ENCODE measurements at regions not wholly inside any gene's neighbourhood (a gene's known extent, or its start where the extent isn't known, plus 50 kb on each side); places are given as distances from the start of the nearest gene placed in this dataset.
A peak's percentile ranks its signal among the peaks of the same experiment; 100 is the strongest.

DNA sequence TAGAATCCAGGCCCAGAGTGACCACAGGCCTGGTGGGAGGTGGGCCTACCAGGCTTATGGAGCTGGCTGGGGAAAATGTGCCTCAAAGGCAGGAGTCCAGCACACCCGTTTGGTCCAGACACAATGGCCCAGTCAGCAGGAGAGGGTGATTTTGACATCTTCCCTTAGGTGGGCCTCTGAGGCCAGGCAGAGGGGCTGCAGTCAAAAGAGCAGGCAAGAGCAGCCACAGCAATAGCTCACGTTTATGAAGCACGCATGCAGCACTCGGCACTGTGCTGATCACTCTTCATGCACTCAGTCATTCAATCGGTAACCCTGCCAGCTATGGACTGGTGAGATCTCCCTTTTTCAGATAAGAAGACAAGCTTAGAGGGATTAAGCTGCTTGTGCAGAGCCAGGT lies 146.8 kb downstream of the LRIG2 start:
- no peak for DNase-seq

- DNase-seq, result no peak
Measured at GRCh38 chr1:113223040-113223439, 150.0 kb downstream of the LRIG2 start.

GRCh38 chr1:113223546-113223945 lies 150.5 kb downstream of the LRIG2 start:
- no peak for DNase-seq

DNA sequence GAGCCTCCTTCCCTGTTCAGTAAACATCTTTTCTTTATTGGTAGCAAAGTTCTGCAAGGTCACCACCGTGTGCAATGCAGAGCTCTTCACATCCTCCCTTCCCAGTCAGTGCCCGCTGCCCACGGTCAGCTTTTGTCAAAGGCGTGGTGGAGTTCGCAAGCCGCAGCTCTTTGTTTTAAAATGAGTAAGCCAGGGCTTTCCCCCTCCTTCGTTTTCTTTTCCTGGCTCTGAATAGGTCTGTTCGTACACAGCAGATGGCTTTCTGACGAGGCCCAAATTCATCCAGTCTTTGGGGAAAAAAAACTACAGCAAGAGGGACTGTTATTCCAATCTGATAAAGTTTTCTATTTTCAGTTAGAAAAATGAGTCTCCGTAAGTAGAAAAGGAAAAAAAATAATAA lies 153.2 kb downstream of the LRIG2 start:
- DNase-seq, result no peak

DNA sequence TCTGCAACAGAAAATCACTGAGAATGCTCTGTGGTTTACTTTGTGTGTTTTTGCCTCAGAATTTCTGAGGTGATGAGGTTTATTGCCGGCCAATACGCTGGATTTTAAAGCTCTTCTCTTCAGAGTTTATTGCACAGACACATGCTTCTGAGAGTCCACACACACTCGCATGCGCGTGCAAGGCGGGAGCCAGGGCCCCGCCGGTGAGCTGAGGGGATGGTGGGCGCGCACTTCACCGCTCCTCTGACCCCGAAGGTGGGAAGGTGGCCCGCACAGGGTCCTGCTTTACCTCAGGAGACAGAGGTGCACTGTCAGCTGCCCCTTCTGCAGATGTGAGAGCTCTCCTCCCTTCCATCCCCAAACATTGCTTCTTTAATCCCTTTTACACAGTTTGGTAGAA lies 158.4 kb upstream of the MAGI3 start:
- no peak for DNase-seq

- no peak for DNase-seq
Measured at GRCh38 chr1:113233441-113233840, 156.9 kb upstream of the MAGI3 start.

- no peak for DNase-seq
Measured at GRCh38 chr1:113241237-113241636, 149.1 kb upstream of the MAGI3 start.

DNA sequence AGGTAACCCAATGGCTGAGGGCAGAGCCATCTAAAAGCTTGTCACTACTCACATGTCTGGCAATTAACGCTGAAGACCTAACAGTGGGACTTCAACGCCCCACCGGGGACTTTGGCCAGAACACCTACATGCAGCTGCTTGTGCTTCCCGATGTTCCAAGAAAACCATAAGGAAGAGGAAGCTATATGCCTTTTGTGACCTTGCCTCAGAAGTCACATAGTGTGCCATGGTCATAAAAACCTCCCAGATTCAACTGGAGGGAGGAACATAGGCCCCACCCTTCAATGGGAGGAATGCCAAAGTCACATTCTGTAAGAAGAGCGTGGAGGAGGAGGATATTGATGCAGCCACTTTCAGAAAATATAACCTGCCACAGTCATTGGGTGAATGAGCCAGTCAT lies 147.8 kb upstream of the MAGI3 start:
- DNase-seq, result no peak

GRCh38 chr1:113243529-113243928 lies 146.8 kb upstream of the MAGI3 start:
- no peak for DNase-seq

DNA sequence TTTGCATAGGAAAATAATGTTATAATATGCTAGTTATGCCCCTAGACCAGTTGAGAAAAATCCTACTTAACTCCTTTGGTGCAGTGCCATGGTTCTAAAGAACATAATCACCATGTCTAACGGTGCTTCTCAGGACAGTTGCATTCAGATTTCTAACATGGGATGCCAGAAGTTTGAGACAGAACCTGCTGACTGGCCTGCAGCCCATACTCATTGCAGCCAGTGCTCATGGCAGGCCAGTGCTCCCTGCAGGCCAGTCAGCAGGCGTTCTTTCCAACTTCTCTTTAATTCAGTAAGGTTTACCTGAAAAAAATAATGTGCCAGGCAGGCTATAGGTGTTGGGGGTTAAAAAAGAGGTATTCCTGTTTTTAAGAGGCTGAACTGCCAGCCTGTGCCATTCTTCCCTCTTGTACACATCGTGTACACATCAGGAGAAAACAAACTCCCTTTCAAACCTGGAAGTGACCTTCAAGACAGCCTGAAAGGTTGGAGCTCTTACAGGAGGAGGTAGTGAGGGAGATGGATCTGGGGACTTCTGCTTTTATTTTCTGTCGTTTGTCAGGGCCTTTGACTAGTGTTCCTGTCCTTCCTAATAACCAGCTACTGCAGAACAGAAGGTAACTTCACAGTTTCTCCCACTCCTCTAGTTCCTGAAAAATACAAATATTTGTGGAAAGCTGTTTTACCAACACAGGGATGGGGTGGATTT lies 146.0 kb upstream of the MAGI3 start:
- no peak for DNase-seq

GRCh38 chr1:113245252-113245651 lies 145.1 kb upstream of the MAGI3 start:
- DNase-seq, result no peak

GRCh38 chr1:113246929-113247328 lies 143.4 kb upstream of the MAGI3 start:
- DNase-seq, result no peak

DNA sequence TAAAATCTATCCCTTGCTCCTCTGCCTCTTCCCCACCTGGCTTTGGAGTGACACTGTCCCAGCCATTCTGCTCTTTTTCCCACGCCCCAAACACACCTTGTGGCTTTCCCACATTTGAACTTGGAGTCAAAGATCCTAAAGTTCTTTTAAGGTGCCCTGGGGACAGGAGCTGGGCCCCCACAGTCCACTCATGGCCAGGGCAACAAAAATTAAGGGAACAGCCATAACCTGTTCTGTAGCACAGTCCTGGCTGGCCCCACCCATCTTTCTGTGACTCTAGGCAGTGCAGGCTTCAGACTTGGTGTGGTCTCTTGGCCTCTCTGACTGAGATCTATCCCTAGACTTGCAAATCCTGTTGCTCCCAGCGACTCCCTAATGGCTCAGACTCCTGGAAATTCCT lies 143.0 kb upstream of the MAGI3 start:
- DNase-seq, result no peak

GRCh38 chr1:113247782-113248181 lies 142.5 kb upstream of the MAGI3 start:
- no peak for DNase-seq

GRCh38 chr1:113248494-113248893 lies 141.8 kb upstream of the MAGI3 start:
- DNase-seq, result no peak

- no peak for DNase-seq
Measured at GRCh38 chr1:113250161-113250560, 140.2 kb upstream of the MAGI3 start.

DNA sequence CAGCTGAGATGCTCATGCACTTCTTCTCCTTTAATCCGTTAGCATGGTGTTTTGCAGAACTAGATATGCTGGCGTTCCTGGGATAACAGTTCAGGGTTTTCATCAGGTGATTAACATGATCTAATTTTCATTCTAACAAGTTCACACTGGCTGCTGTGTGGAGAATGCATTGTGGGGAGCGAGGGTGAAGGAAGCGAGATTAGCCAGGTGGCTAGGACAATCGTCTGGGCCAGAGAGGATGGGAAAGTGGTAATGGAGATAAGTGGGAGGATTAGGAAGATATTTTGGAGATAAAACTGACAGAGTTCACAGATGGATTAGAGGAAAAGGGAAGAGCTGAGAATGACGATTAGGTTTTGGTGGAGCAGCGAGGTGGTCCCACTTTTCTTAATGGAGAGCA lies 138.1 kb upstream of the MAGI3 start:
- DNase-seq, result peak; percentile 84

GRCh38 chr1:113253187-113253586 lies 137.1 kb upstream of the MAGI3 start:
- no peak for DNase-seq

DNA sequence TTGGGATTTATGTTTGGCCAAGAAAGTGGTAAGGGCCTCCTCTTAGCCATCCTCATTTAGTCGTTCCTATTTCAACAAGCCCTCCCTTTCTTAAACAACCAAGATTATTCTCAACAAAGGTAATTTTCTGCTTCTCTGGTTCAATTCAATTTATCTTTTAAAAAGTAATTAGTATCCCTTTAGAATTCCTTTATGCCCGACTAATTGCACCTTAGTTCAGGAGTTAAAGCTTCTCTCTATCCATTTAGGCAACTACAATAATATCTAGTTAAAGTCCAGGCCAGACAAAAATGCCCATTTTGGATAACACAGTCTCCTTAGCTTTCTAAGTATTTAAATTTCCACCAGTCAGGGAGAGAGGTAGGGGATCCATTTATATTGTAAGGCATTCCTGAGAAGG lies 136.7 kb upstream of the MAGI3 start:
- no peak for DNase-seq

GRCh38 chr1:113255038-113255719 lies 135.1 kb upstream of the MAGI3 start:
- no peak for DNase-seq

DNA sequence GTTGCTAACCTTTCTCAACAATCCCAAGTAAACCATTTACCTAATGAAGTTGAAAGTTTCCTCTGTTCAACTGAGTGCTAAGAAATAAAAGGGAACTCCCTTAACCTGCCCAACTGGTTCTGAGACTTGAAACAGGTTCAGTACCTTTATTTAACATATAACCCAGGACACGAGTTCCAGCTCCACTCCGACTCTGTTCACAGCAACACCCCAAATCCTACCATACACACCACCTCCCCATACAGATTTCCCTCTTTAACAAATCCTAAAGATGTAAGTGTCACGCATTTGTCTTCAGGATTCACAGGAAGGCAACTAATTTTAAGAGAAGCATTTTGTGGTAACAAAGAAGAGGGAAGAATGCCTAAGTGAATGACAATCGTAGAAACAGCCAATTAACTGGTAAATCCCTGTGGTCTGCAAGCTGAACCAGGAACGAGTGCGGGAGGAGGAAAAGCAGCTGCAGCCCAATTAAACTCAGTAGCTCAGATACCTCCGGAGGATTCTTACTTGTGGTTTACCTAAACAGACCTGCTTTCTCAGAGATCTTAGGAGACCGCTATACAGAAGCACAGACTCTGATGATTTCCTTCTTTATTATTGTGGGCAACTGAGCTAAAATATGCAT lies 134.5 kb upstream of the MAGI3 start:
- no peak for DNase-seq

DNA sequence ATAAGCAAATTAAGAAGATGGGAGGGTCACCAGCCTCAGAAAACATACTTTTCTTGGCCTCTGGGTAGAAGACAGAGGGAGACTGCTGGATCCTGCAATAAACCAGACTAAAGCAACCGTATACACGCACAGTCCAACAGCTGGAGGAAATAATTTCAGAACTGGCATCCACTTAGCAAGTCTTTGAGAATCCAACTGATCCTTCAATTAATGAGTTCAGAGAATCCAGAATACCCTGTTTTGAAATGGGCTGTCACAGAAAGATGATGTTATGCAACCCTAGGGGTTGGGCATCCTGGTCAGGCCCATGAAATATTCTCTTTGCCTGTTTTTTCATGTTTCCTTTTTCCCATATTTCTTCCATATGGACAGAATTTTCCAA lies 134.0 kb upstream of the MAGI3 start:
- no peak for DNase-seq

- no peak for DNase-seq
Measured at GRCh38 chr1:113259988-113260387, 130.3 kb upstream of the MAGI3 start.

GRCh38 chr1:113265196-113265595 lies 125.1 kb upstream of the MAGI3 start:
- no peak for DNase-seq

DNA sequence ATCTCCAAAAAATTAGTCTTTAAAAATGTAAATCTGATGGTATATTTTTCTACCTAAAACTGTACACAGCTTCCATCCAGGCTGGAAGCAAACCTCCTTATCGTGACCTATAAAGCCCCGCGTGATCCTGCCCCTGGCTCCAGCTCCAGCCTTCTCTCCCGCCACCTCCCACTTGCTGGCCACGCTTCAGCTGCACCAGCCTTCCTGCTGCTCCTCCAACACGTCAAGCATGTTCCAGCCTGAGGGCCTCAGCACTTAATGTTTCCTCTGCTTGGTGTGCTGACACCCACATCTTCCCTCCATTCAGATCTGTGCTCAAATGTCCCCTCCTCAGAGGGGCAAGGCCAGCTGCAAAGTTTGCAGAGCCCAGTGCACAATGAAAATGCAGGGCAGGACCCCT lies 123.5 kb upstream of the MAGI3 start:
- DNase-seq, result no peak
